OCI-LY1 (cell line): ENCODE measurements at regions not wholly inside any gene's neighbourhood (a gene's known extent, or its start where the extent isn't known, plus 50 kb on each side); places are given as distances from the start of the nearest gene placed in this dataset.

Experiments
- CTCF ChIP-seq: fragments of 200-600 bp; sonication (generic), shearing (Covaris generic); IDR thresholded peaks from 2 replicates; pipeline ENCODE4 v1.5.1; 2017; ENCODE audit warnings: mild to moderate bottlenecking, antibody characterized with exemption, low read length, moderate library complexity, mixed read lengths
- EZH2 ChIP-seq: fragments of 200-600 bp; sonication (generic), shearing (Covaris generic); IDR thresholded peaks from 2 replicates; pipeline ENCODE4 v1.8.0; 2017; ENCODE audit warnings: borderline replicate concordance, mixed run types, mild to moderate bottlenecking, antibody characterized with exemption, low read length, moderate library complexity, mixed read lengths

GRCh38 chr3:116842254-116842957 lies 132.8 kb downstream of the TUSC7 start:
- no peak for TF ChIP-seq CTCF
- no peak for TF ChIP-seq EZH2
